AG20443 (cell line): ENCODE measurements at regions not wholly inside any gene's neighbourhood (a gene's known extent, or its start where the extent isn't known, plus 50 kb on each side); places are given as distances from the start of the nearest gene placed in this dataset.
"Not testable (repeated sequence)": the region's sequence is repeated elsewhere in the genome, so short reads cannot be mapped to it uniquely, and the experiment has no call there.

Experiments
- DNase-seq: peaks from one replicate; pipeline ENCODE4 v3.0.0; 2012; ENCODE audit warnings: low spot score, mixed read lengths

- no peak for DNase-seq
Observed at GRCh38 chr15:96470681-96471310, 140.3 kb downstream of the NR2F2 start.

GRCh38 chr15:96472681-96473080 lies 142.2 kb downstream of the NR2F2 start:
- no peak for DNase-seq

- no peak for DNase-seq
Observed at GRCh38 chr15:96473556-96473955, 143.1 kb downstream of the NR2F2 start.

GRCh38 chr15:96474231-96474664 lies 143.7 kb downstream of the NR2F2 start:
- no peak for DNase-seq

- DNase-seq: no peak
Observed at GRCh38 chr15:96477227-96477626, 146.7 kb downstream of the NR2F2 start.

GRCh38 chr15:96484412-96484811 lies 153.9 kb downstream of the NR2F2 start:
- not testable (repeated sequence) for DNase-seq

- no peak for DNase-seq
Observed at GRCh38 chr15:96484830-96485229, 154.3 kb downstream of the NR2F2 start.

- no peak for DNase-seq
Observed at GRCh38 chr15:96487245-96487644, 156.7 kb downstream of the NR2F2 start.

GRCh38 chr15:96491066-96491699 lies 160.7 kb downstream of the NR2F2 start:
- not testable (repeated sequence) for DNase-seq

- DNase-seq: not testable (repeated sequence)
Observed at GRCh38 chr15:96491700-96492644, 161.5 kb downstream of the NR2F2 start.

- no peak for DNase-seq
Observed at GRCh38 chr15:96494505-96494904, 164.0 kb downstream of the NR2F2 start.

- no peak for DNase-seq
Observed at GRCh38 chr15:96495386-96495785, 164.9 kb downstream of the NR2F2 start.

- DNase-seq: no peak
Observed at GRCh38 chr15:96497951-96498350, 167.5 kb downstream of the NR2F2 start.

GRCh38 chr15:96500508-96500907 lies 170.0 kb downstream of the NR2F2 start:
- no peak for DNase-seq

- DNase-seq: no peak
Observed at GRCh38 chr15:96501362-96501761, 170.9 kb downstream of the NR2F2 start.

- no peak for DNase-seq
Observed at GRCh38 chr15:96502196-96502595, 171.7 kb downstream of the NR2F2 start.

GRCh38 chr15:96503276-96503675 lies 172.8 kb downstream of the NR2F2 start:
- DNase-seq: no peak

- no peak for DNase-seq
Observed at GRCh38 chr15:96504371-96504770, 173.9 kb downstream of the NR2F2 start.

- DNase-seq: no peak
Observed at GRCh38 chr15:96505014-96505413, 174.5 kb downstream of the NR2F2 start.

GRCh38 chr15:96514607-96515285 lies 184.2 kb downstream of the NR2F2 start:
- DNase-seq: no peak

- DNase-seq: no peak
Observed at GRCh38 chr15:96515371-96515770, 184.9 kb downstream of the NR2F2 start.

- no peak for DNase-seq
Observed at GRCh38 chr15:96521386-96521785, 190.9 kb downstream of the NR2F2 start.
